ENCODE measurements at regions not wholly inside any gene's neighbourhood (a gene's known extent, or its start where the extent isn't known, plus 50 kb on each side); places are given as distances from the start of the nearest gene placed in this dataset.

GRCh38 chr16:22622703-22623102 lies 112.0 kb downstream of the NPIPB5 start:
- Histone ChIP-seq H3K79me2 (ENCODE audit: low read depth) (no peaks in the 10 kb centered on the region), H3K27ac (no peak overlapping the region), H3K4me2 (no peak overlapping the region), H3K4me3 (no peak overlapping the region), H2AFZ (no peak overlapping the region), H3K9me3 (ENCODE audit: insufficient read depth, low read depth) (no peaks in the 10 kb centered on the region), H3K9me2 (ENCODE audit: insufficient read depth) (no peaks in the 10 kb centered on the region; the same call in 1 of the 2 replicates), H3K27me3 (ENCODE audit: insufficient read depth, low read depth) (no peaks in the 10 kb centered on the region), H4K20me1 (ENCODE audit: insufficient read depth) (no peaks in the 10 kb centered on the region; the same call in 1 of the 2 replicates), H3F3A (ENCODE audit: insufficient read depth, low read depth) (no peaks in the 10 kb centered on the region; the same call in 1 of the 2 replicates), H3K4me1 (replicated peaks; ENCODE audit: insufficient read depth) (peaks cover 9% of the 10 kb centered on the region), H3K36me3 (ENCODE audit: low read depth) (no peaks in the 10 kb centered on the region)
- ChIA-PET CTCF (interaction anchor here (0.5 to 0.6 kb wide), 2 partner anchors 274 to 1285 kb away, joined by 3 read pairs; no protein-coding TSS in a partner anchor), POLR2A (ENCODE audit: unreplicated experiment) (no interaction called here)
- no TSS peak for BruUV-seq (replicated peaks)
- no peak for DNase-seq
- TF ChIP-seq EZH2 (IDR thresholded peaks at IDR 0.05; ENCODE audit: low read depth), result no peak
- no peak for TF ChIP-seq CTCF (conservative IDR thresholded peaks at IDR 0.05)
- intact Hi-C loops (cut with micrococcal nuclease; ENCODE audit: unreplicated experiment), result no loop called here

- H4K20me1 ChIP-seq (ENCODE audit: insufficient read depth), result no peaks in the 10 kb centered on the region; the same call in 1 of the 2 replicates
- no peaks in the 10 kb centered on the region for H3K79me2 ChIP-seq (ENCODE audit: low read depth)
- H3K4me3 ChIP-seq, result no peak overlapping the region
- intact Hi-C loops (cut with micrococcal nuclease; ENCODE audit: unreplicated experiment), result no loop called here
- ChIA-PET POLR2A (ENCODE audit: unreplicated experiment) (no interaction called here), CTCF (no interaction called here)
- no peak overlapping the region for H2AFZ ChIP-seq
- no peak overlapping the region for H3K27ac ChIP-seq
- no peaks in the 10 kb centered on the region for H3K27me3 ChIP-seq (ENCODE audit: insufficient read depth, low read depth)
- H3F3A ChIP-seq (ENCODE audit: insufficient read depth, low read depth), result no peaks in the 10 kb centered on the region; the same call in 1 of the 2 replicates
- no TSS peak for BruUV-seq (replicated peaks)
- TF ChIP-seq CTCF (conservative IDR thresholded peaks at IDR 0.05), result no peak
- no peak for TF ChIP-seq EZH2 (IDR thresholded peaks at IDR 0.05; ENCODE audit: low read depth)
- peaks cover 9% of the 10 kb centered on the region for H3K4me1 ChIP-seq (replicated peaks; ENCODE audit: insufficient read depth)
- peak; percentile 29 to 76 for DNase-seq
- no peaks in the 10 kb centered on the region for H3K36me3 ChIP-seq (ENCODE audit: low read depth)
- H3K9me3 ChIP-seq (ENCODE audit: insufficient read depth, low read depth), result no peaks in the 10 kb centered on the region
- H3K9me2 ChIP-seq (ENCODE audit: insufficient read depth), result no peaks in the 10 kb centered on the region; the same call in 1 of the 2 replicates
- H3K4me2 ChIP-seq, result no peak overlapping the region
Measured at GRCh38 chr16:22623351-22623781, 112.7 kb downstream of the NPIPB5 start.

GRCh38 chr16:22624038-22624799 lies 113.5 kb downstream of the NPIPB5 start:
- Histone ChIP-seq H3K9me2 (ENCODE audit: insufficient read depth) (no peaks in the 10 kb centered on the region; the same call in 1 of the 2 replicates), H3K36me3 (ENCODE audit: low read depth) (no peaks in the 10 kb centered on the region), H3K79me2 (ENCODE audit: low read depth) (no peaks in the 10 kb centered on the region), H3K4me3 (no peak overlapping the region), H3K9me3 (ENCODE audit: insufficient read depth, low read depth) (no peaks in the 10 kb centered on the region), H4K20me1 (ENCODE audit: insufficient read depth) (no peaks in the 10 kb centered on the region; the same call in 1 of the 2 replicates), H3K27ac (no peak overlapping the region), H3K4me1 (replicated peaks; ENCODE audit: insufficient read depth) (peaks cover 9% of the 10 kb centered on the region), H3K27me3 (ENCODE audit: insufficient read depth, low read depth) (no peaks in the 10 kb centered on the region), H3K4me2 (no peak overlapping the region), H3F3A (ENCODE audit: insufficient read depth, low read depth) (no peaks in the 10 kb centered on the region; the same call in 1 of the 2 replicates), H2AFZ (no peak overlapping the region)
- intact Hi-C loops (cut with micrococcal nuclease; ENCODE audit: unreplicated experiment), result no loop called here
- ChIA-PET CTCF (no interaction called here), POLR2A (ENCODE audit: unreplicated experiment) (no interaction called here)
- no TSS peak for BruUV-seq (replicated peaks)
- TF ChIP-seq CTCF (conservative IDR thresholded peaks at IDR 0.05), result no peak
- no peak for TF ChIP-seq EZH2 (IDR thresholded peaks at IDR 0.05; ENCODE audit: low read depth)
- DNase-seq, result no peak
